K562 (cell line): ENCODE measurements at regions not wholly inside any gene's neighbourhood (a gene's known extent, or its start where the extent isn't known, plus 50 kb on each side); places are given as distances from the start of the nearest gene placed in this dataset.

Experiments
- CBX2 ChIP-seq: fragments of 200-600 bp; sonication (generic); IDR thresholded peaks from one replicate; pipeline ENCODE4 v1.6.1; 2012; ENCODE audit warnings: mild to moderate bottlenecking, low read length, inconsistent platforms; ENCODE audit not compliant: insufficient read depth, poor library complexity, severe bottlenecking
- CBX8 ChIP-seq: fragments of 200-600 bp; sonication (generic); IDR thresholded peaks from 2 replicates; pipeline ENCODE4 v1.6.1; 2012; ENCODE audit warnings: borderline replicate concordance, mixed run types, low read depth, mild to moderate bottlenecking, moderate library complexity, mixed read lengths, low read length, control low read depth, inconsistent platforms; ENCODE audit not compliant: poor library complexity, severe bottlenecking; ENCODE audit errors: extremely low read depth
- DIDO1 ChIP-seq: fragments of 450-650 bp; IDR thresholded peaks from 2 replicates; pipeline ENCODE4 v1.6.1; 2016; ENCODE audit warnings: low read depth, missing biosample characterization, missing genetic modification characterization
- HCFC1 ChIP-seq: IDR thresholded peaks from 2 replicates; pipeline ENCODE4 v1.6.1; 2012; ENCODE audit warnings: low read depth, low read length, improper control_type of control experiment
- HSF4 ChIP-seq: fragments of 250-450 bp; sonication (Bioruptor Pico); IDR thresholded peaks from 2 replicates; pipeline ENCODE4 v2.1.2; 2022; ENCODE audit warnings: mild to moderate bottlenecking, moderate library complexity, borderline replicate concordance
- POLR3A ChIP-seq: IDR thresholded peaks from 2 replicates; pipeline ENCODE4 v1.6.1; 2011; ENCODE audit warnings: borderline replicate concordance, mild to moderate bottlenecking, moderate library complexity; ENCODE audit not compliant: insufficient read length, insufficient read depth; ENCODE audit errors: extremely low read depth
- RBBP5 ChIP-seq: fragments of 200-600 bp; sonication (generic); IDR thresholded peaks from 2 replicates; pipeline ENCODE4 v1.6.1; 2012; ENCODE audit warnings: borderline replicate concordance, mild to moderate bottlenecking, low read length, control low read depth, inconsistent platforms; ENCODE audit not compliant: insufficient read depth, poor library complexity, severe bottlenecking
- RBFOX2 ChIP-seq: fragments of 200-400 bp; formaldehyde crosslinking; IDR thresholded peaks from 2 replicates; pipeline ENCODE4 v1.6.1; 2017; ENCODE audit warnings: low read depth, mild to moderate bottlenecking, low read length, moderate library complexity
- SLC30A9 ChIP-seq: fragments of 250-450 bp; sonication (Bioruptor Pico); IDR thresholded peaks from 2 replicates; pipeline ENCODE4 v1.8.0; 2022; ENCODE audit warnings: mild to moderate bottlenecking, moderate library complexity
- YY1 ChIP-seq, 3 experiments: IDR thresholded peaks; 2 replicates each; pipeline ENCODE4 v1.6.1; 2011; ENCODE audit warnings: low read length in 2 of 3, mild to moderate bottlenecking in 2 of 3, moderate library complexity in 2 of 3, borderline replicate concordance in 1 of 3, control low read depth in 1 of 3, low read depth in 1 of 3; ENCODE audit not compliant: insufficient read depth in 3 of 3, insufficient replicate concordance in 2 of 3, control insufficient read depth in 1 of 3, insufficient read length in 1 of 3; ENCODE audit errors: extremely low read depth in 1 of 3
- ZNF121 ChIP-seq: sonication (generic); formaldehyde crosslinking; conservative IDR thresholded peaks from 2 replicates; pipeline ENCODE4 v1.8.0; 2022; ENCODE audit warnings: missing genetic modification reagents
- ZNF695 ChIP-seq: fragments of 450-650 bp; formaldehyde crosslinking; IDR thresholded peaks from 2 replicates; pipeline ENCODE4 v1.4.0; 2020; ENCODE audit warnings: mild to moderate bottlenecking, moderate library complexity
- TF ChIP-seq, protein P1 (sequence below): fragments of 250-450 bp; sonication (Bioruptor Pico); IDR thresholded peaks from 2 replicates; pipeline ENCODE4 v1.5.0; 2021; ENCODE audit warnings: mild to moderate bottlenecking, moderate library complexity
- TF ChIP-seq, protein P2 (sequence below): fragments of 250-450 bp; sonication (Bioruptor Pico); IDR thresholded peaks from 2 replicates; pipeline ENCODE4 v1.8.0; 2021; ENCODE audit warnings: moderate library complexity, mild to moderate bottlenecking, inconsistent platforms
- TF ChIP-seq, protein P3 (sequence below): IDR thresholded peaks from 3 replicates; pipeline ENCODE4 v1.6.1; 2011; ENCODE audit warnings: borderline replicate concordance, mild to moderate bottlenecking, moderate library complexity; ENCODE audit not compliant: insufficient read length; ENCODE audit errors: extremely low read depth
- TF ChIP-seq, protein P4 (sequence below), 2 experiments: fragments of 450-650 bp in 1 of 2; sonication (generic) in 1 of 2; formaldehyde crosslinking; conservative IDR thresholded peaks; 2 replicates each; pipeline versions ENCODE4 v1.4.0 to v1.8.1; 2020 to 2022; ENCODE audit warnings: mild to moderate bottlenecking in 1 of 2, missing genetic modification reagents in 1 of 2
- TF ChIP-seq, protein P5 (sequence below): sonication (generic); formaldehyde crosslinking; IDR thresholded peaks from 2 replicates; pipeline ENCODE4 v1.8.0; 2022; ENCODE audit warnings: mild to moderate bottlenecking, missing genetic modification reagents

- TF ChIP-seq CBX8 (no peak), HCFC1 (no peak), RBFOX2 (no peak), ZNF121 (CRISPR knock-in tag) (no peak), DIDO1 (tag) (no peak; the same call in 1 of the 2 replicates), RBBP5 (no peak), YY1 (IDR thresholded peaks at IDR 0.05; ENCODE audit: borderline replicate concordance in 1 of 3, control insufficient read depth in 1 of 3, extremely low read depth in 1 of 3, insufficient read depth in 3 of 3, insufficient read length in 1 of 3, insufficient replicate concordance in 2 of 3, low read depth in 1 of 3, low read length in 2 of 3) (peak in 1 of 3 experiments; percentile 23), HSF4 (CRISPR knock-in tag) (peak; percentile 90), POLR3A (no peak), ZNF695 (no peak), CBX2 (no peak), SLC30A9 (CRISPR knock-in tag) (no peak)
- TF ChIP-seq, protein P1, sequence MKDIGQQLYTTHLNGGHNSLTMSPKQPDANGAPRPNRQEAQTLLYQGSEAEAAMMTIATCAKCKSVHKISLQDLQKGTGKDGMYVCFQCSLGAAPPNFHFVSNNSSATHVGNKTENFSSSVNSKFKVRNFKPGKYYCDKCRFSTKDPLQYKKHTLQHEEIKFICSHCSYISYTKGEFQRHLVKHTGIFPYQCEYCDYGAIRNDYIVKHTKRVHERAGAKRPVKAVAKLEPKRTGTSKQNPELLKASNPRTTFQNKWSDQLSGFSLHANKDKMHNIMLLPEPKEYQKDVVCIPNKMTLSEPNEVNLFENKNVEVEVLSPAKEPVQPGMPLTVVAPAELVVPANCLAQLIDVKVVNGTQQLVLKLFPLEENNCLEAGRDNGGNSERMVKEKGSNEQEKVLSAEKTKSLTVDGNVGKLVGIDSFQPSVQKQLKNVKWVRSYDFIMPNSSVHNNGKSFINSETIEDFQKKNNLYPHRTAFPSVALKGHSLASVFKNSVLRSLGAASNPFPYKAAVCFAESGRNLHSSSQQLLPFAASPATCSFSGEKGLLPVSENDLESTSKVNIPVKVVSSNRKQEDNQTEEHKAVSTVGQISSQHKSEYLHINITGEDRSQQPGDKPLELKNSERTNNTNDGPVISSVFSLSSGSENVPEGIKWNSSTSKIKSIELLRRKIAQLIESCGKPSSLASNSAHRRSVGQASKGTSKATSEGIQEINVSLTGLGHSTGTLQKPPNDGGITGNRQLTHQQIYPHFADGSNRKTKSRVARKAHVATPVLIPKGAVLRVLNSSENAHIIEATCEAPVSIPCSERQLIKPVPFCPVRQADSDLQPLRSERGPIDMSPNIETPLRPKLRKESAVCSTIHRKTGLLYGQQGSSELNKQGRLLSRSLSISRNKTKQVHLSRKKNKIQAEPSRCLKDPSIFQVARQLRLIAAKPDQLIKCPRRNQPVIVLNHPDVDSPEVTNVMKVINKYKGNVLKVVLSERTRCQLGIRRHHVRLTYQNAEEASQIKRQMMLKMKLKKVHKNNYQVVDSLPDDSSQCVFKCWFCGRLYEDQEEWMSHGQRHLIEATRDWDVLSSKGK (CRISPR knock-in tag) = no peak
- TF ChIP-seq, protein P2, sequence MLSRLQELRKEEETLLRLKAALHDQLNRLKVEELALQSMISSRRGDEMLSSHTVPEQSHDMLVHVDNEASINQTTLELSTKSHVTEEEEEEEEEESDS (CRISPR knock-in tag) = no peak
- TF ChIP-seq, protein P3, sequence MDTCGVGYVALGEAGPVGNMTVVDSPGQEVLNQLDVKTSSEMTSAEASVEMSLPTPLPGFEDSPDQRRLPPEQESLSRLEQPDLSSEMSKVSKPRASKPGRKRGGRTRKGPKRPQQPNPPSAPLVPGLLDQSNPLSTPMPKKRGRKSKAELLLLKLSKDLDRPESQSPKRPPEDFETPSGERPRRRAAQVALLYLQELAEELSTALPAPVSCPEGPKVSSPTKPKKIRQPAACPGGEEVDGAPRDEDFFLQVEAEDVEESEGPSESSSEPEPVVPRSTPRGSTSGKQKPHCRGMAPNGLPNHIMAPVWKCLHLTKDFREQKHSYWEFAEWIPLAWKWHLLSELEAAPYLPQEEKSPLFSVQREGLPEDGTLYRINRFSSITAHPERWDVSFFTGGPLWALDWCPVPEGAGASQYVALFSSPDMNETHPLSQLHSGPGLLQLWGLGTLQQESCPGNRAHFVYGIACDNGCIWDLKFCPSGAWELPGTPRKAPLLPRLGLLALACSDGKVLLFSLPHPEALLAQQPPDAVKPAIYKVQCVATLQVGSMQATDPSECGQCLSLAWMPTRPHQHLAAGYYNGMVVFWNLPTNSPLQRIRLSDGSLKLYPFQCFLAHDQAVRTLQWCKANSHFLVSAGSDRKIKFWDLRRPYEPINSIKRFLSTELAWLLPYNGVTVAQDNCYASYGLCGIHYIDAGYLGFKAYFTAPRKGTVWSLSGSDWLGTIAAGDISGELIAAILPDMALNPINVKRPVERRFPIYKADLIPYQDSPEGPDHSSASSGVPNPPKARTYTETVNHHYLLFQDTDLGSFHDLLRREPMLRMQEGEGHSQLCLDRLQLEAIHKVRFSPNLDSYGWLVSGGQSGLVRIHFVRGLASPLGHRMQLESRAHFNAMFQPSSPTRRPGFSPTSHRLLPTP = no peak
- TF ChIP-seq, protein P4, sequence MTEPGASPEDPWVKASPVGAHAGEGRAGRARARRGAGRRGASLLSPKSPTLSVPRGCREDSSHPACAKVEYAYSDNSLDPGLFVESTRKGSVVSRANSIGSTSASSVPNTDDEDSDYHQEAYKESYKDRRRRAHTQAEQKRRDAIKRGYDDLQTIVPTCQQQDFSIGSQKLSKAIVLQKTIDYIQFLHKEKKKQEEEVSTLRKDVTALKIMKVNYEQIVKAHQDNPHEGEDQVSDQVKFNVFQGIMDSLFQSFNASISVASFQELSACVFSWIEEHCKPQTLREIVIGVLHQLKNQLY (CRISPR knock-in tag; conservative IDR thresholded peaks at IDR 0.05) = no peak
- TF ChIP-seq, protein P5, sequence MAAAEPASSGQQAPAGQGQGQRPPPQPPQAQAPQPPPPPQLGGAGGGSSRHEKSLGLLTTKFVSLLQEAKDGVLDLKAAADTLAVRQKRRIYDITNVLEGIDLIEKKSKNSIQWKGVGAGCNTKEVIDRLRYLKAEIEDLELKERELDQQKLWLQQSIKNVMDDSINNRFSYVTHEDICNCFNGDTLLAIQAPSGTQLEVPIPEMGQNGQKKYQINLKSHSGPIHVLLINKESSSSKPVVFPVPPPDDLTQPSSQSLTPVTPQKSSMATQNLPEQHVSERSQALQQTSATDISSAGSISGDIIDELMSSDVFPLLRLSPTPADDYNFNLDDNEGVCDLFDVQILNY (CRISPR knock-in tag) = no peak
These were observed 289.1 kb downstream of the TFAP2B start (continued) for GRCh38 chr6:51107769-51108203.
